ENCODE measurements at regions not wholly inside any gene's neighbourhood (a gene's known extent, or its start where the extent isn't known, plus 50 kb on each side); places are given as distances from the start of the nearest gene placed in this dataset.

GRCh38 chr6:81235512-81235911 lies 517.0 kb downstream of the TENT5A start:
- no peak for TF ChIP-seq POLR2A (IDR thresholded peaks at IDR 0.05)
- TF ChIP-seq CTCF (IDR thresholded peaks at IDR 0.05): no peak
